DOHH2 (cell line): ENCODE measurements at regions not wholly inside any gene's neighbourhood (a gene's known extent, or its start where the extent isn't known, plus 50 kb on each side); places are given as distances from the start of the nearest gene placed in this dataset.

Experiments used
- H3F3A ChIP-seq: fragments of 200-600 bp; sonication (generic), shearing (Covaris generic); 2 replicates; pipeline ENCODE4 v1.6.0; 2016; ENCODE audit warnings: antibody characterized with exemption, mild to moderate bottlenecking; ENCODE audit not compliant: control insufficient read depth, insufficient read depth
- H3K27ac ChIP-seq: fragments of 200-600 bp; sonication (generic); 2 replicates; pipeline ENCODE4 v1.5.1; 2014; ENCODE audit warnings: low read depth, mild to moderate bottlenecking, low read length, moderate library complexity
- H3K27me3 ChIP-seq: fragments of 200-600 bp; sonication (generic); 2 replicates; pipeline ENCODE4 v1.6.1; 2014; ENCODE audit warnings: mild to moderate bottlenecking, low read length, mixed read lengths; ENCODE audit not compliant: control insufficient read depth
- H3K36me3 ChIP-seq: fragments of 200-600 bp; sonication (generic); 2 replicates; pipeline ENCODE4 v1.6.1; 2014; ENCODE audit warnings: mild to moderate bottlenecking, low read length, moderate library complexity, mixed read lengths; ENCODE audit not compliant: control insufficient read depth
- H3K4me1 ChIP-seq: fragments of 200-600 bp; sonication (generic); 2 replicates; pipeline ENCODE4 v1.6.1; 2014; ENCODE audit warnings: mild to moderate bottlenecking, low read length, mixed read lengths; ENCODE audit not compliant: control insufficient read depth
- H3K4me2 ChIP-seq: fragments of 200-600 bp; sonication (generic); 2 replicates; pipeline ENCODE4 v1.6.0; 2014; ENCODE audit warnings: mild to moderate bottlenecking, low read length, moderate library complexity
- H3K4me3 ChIP-seq: fragments of 200-600 bp; sonication (generic); 2 replicates; pipeline ENCODE4 v1.5.1; 2014; ENCODE audit warnings: mild to moderate bottlenecking, low read length, mixed read lengths
- H3K79me2 ChIP-seq: fragments of 200-600 bp; sonication (generic); 2 replicates; pipeline ENCODE4 v1.6.1; 2014; ENCODE audit warnings: mild to moderate bottlenecking, low read length, mixed read lengths; ENCODE audit not compliant: control insufficient read depth
- H3K9me2 ChIP-seq: fragments of 200-600 bp; sonication (generic); replicated peaks from 2 replicates; pipeline ENCODE4 v1.6.1; 2014; ENCODE audit warnings: mild to moderate bottlenecking, low read length, mixed read lengths; ENCODE audit not compliant: control insufficient read depth
- H3K9me3 ChIP-seq: fragments of 200-600 bp; sonication (generic); 2 replicates; pipeline ENCODE4 v1.6.1; 2014; ENCODE audit warnings: antibody characterized with exemption, low read length, mixed read lengths; ENCODE audit not compliant: control insufficient read depth, insufficient read depth
- H4K20me1 ChIP-seq: fragments of 200-600 bp; sonication (generic); 2 replicates; pipeline ENCODE4 v1.6.0; 2014; ENCODE audit warnings: low read depth, mild to moderate bottlenecking, antibody characterized with exemption, low read length, moderate library complexity; ENCODE audit not compliant: control insufficient read depth, insufficient read depth
- EZH2phosphoT487 ChIP-seq: fragments of 200-600 bp; sonication (generic); IDR thresholded peaks from 2 replicates; pipeline ENCODE4 v1.6.1; 2017; ENCODE audit warnings: borderline replicate concordance, mild to moderate bottlenecking, antibody characterized with exemption, low read length, moderate library complexity, mixed read lengths
- TF ChIP-seq, protein P1 (sequence below): fragments of 200-600 bp; sonication (generic); IDR thresholded peaks from one replicate; pipeline ENCODE4 v1.5.1; 2014; ENCODE audit warnings: antibody characterized with exemption, mild to moderate bottlenecking, low read depth, low read length; ENCODE audit not compliant: poor library complexity, severe bottlenecking

GRCh38 chr9:684941-685340 is 156.6 kb upstream of the DMRT1 start:
- Histone ChIP-seq H3F3A (no peaks in the 10 kb centered on the region), H3K4me2 (no peak overlapping the region), H3K27me3 (no peaks in the 10 kb centered on the region), H3K36me3 (peaks cover 49% of the 10 kb centered on the region), H3K4me1 (peaks cover 6% of the 10 kb centered on the region), H3K4me3 (no peak overlapping the region), H4K20me1 (no peaks in the 10 kb centered on the region), H3K9me2 (no peaks in the 10 kb centered on the region), H3K9me3 (no peaks in the 10 kb centered on the region), H3K79me2 (no peaks in the 10 kb centered on the region; the same call in 1 of the 2 replicates), H3K27ac (no peak overlapping the region)
- TF ChIP-seq, protein P1, sequence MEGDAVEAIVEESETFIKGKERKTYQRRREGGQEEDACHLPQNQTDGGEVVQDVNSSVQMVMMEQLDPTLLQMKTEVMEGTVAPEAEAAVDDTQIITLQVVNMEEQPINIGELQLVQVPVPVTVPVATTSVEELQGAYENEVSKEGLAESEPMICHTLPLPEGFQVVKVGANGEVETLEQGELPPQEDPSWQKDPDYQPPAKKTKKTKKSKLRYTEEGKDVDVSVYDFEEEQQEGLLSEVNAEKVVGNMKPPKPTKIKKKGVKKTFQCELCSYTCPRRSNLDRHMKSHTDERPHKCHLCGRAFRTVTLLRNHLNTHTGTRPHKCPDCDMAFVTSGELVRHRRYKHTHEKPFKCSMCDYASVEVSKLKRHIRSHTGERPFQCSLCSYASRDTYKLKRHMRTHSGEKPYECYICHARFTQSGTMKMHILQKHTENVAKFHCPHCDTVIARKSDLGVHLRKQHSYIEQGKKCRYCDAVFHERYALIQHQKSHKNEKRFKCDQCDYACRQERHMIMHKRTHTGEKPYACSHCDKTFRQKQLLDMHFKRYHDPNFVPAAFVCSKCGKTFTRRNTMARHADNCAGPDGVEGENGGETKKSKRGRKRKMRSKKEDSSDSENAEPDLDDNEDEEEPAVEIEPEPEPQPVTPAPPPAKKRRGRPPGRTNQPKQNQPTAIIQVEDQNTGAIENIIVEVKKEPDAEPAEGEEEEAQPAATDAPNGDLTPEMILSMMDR, result no peak
- no peak for TF ChIP-seq EZH2phosphoT487

- Histone ChIP-seq H3K79me2 (no peaks in the 10 kb centered on the region; the same call in 1 of the 2 replicates), H3K4me1 (peaks cover 6% of the 10 kb centered on the region), H3K9me3 (no peaks in the 10 kb centered on the region), H3F3A (no peaks in the 10 kb centered on the region), H3K9me2 (no peaks in the 10 kb centered on the region), H3K4me2 (no peak overlapping the region), H3K27ac (no peak overlapping the region), H3K36me3 (peaks cover 44% of the 10 kb centered on the region; the same call in 1 of the 2 replicates), H3K27me3 (no peaks in the 10 kb centered on the region), H3K4me3 (no peak overlapping the region), H4K20me1 (no peaks in the 10 kb centered on the region)
- no peak for TF ChIP-seq EZH2phosphoT487
These were observed 155.1 kb upstream of the DMRT1 start for GRCh38 chr9:686321-686813.

- Histone ChIP-seq H3K27me3 (no peaks in the 10 kb centered on the region), H3K36me3 (peaks cover 44% of the 10 kb centered on the region; the same call in 1 of the 2 replicates), H3K4me2 (no peak overlapping the region), H3K9me2 (no peaks in the 10 kb centered on the region), H3K4me3 (no peak overlapping the region), H3F3A (no peaks in the 10 kb centered on the region), H3K9me3 (no peaks in the 10 kb centered on the region), H4K20me1 (no peaks in the 10 kb centered on the region), H3K79me2 (no peaks in the 10 kb centered on the region; the same call in 1 of the 2 replicates), H3K4me1 (peaks cover 6% of the 10 kb centered on the region), H3K27ac (no peak overlapping the region)
- TF ChIP-seq, protein P1, result no peak
- no peak for TF ChIP-seq EZH2phosphoT487
These were observed 154.3 kb upstream of the DMRT1 start for GRCh38 chr9:687034-687785.

DNA sequence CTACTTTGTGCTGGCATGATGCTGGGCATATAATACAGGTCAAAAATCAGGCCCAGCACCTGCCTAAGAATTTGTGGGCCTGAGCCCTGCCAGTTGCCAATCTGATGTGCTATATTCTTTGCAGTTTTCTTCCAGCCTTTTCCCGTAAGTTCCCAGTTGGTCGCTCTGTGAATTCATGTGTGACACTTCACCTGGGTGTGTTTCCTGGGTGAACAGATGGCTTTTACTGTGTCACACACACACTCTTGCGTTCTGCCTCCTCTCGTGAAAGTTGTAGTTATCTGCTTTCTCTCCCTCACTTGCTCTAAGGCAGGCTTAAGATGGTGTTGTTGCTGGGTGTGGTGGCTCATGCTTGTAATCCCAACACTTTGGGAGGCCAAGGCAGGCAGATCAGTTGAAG is 153.5 kb upstream of the DMRT1 start:
- no peaks in the 10 kb centered on the region for H3F3A ChIP-seq
- TF ChIP-seq, protein P1, result no peak
- no peak for TF ChIP-seq EZH2phosphoT487
- H3K9me2 ChIP-seq, result no peaks in the 10 kb centered on the region
- H4K20me1 ChIP-seq, result no peaks in the 10 kb centered on the region
- peaks cover 42% of the 10 kb centered on the region for H3K36me3 ChIP-seq
- no peak overlapping the region for H3K27ac ChIP-seq
- H3K4me2 ChIP-seq, result no peak overlapping the region
- no peaks in the 10 kb centered on the region; the same call in none of the 2 replicates for H3K79me2 ChIP-seq
- no peak overlapping the region for H3K4me3 ChIP-seq
- H3K4me1 ChIP-seq, result peaks cover 6% of the 10 kb centered on the region
- no peaks in the 10 kb centered on the region for H3K27me3 ChIP-seq
- no peaks in the 10 kb centered on the region for H3K9me3 ChIP-seq
